HG03139 (cell line): ENCODE measurements at regions not wholly inside any gene's neighbourhood (a gene's known extent, or its start where the extent isn't known, plus 50 kb on each side); places are given as distances from the start of the nearest gene placed in this dataset.

ENCODE experiments used
- ATAC-seq: cut with Tn5 transposase; IDR thresholded peaks from one replicate; pipeline ENCODE4 v1.9.1; 2021; ENCODE audit not compliant: unreplicated experiment

DNA sequence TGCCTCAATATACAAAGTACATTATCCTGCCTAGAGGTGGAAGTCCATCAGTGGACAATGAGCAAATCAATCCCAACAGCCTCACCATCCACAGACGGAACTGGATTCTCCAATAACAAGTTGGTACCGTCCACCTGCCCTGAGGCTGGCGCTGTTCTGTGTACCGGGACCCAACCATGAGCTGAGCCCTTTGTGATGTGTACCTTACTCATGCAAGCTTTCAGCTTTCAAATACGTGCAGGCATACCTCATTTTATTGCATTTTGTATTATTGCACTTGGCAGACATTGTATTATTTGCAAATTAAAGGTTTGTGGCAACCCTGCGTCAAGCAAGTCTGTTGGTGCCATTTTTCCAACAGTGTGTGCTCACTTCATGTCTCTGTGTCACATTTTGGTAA, 476.0 kb upstream of the MKI67 start:
- ATAC-seq = no peak

DNA sequence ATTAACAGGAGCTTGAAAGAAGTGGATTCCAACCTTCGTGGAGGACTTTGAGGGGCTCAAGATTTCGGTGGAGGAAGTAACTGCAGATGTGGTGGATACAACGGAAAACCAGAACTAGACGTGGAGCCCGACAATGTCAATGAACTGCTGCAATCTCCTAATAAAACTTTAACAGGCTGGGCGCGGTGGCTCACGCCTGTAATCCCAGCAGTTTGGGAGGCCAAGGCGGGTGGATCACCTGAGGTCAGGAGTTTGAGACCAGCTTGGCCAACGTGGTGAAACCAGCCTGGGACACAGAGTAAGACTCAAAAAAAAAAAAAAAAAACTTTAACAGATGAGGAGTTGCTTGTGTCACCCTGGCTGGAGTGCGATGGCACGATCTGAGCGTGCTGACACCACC, 477.8 kb upstream of the MKI67 start:
- ATAC-seq = no peak

DNA sequence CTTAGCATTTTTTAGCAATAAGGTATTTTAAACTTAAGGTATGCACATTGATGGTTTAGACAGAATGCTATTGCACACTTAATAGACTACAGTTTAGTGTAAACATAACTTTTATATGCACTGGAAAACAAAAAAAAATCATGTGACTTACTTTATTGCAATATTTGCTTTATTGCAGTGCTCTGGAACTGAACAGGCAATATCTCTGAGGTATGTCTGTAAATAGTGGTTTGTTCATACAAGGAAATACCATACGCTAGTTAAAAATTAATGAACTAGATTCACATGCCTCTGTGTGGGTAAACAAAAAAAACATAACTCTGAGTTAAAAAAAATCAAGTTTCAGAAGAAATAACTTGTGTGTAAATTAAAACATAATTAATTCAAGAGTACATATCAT, 479.0 kb upstream of the MKI67 start:
- ATAC-seq = no peak

DNA sequence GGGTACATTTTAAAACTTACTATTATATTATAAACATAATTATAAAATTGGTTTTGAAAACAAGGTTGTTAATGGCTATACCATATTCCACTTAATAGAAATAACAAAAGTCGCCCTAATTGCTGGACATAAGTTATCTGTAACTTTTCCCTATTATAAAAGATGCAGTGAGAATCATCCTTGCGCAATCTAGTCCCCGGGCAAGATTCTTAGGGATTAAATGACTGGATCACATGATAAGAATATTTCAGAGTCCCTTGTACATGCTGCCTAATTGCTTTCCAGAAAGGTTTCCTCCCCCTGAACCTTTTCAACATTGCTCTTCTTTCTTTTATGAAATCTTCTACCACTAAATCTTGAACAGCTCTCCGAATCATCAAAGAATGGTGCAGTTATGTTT, 479.8 kb upstream of the MKI67 start:
- no peak for ATAC-seq

DNA sequence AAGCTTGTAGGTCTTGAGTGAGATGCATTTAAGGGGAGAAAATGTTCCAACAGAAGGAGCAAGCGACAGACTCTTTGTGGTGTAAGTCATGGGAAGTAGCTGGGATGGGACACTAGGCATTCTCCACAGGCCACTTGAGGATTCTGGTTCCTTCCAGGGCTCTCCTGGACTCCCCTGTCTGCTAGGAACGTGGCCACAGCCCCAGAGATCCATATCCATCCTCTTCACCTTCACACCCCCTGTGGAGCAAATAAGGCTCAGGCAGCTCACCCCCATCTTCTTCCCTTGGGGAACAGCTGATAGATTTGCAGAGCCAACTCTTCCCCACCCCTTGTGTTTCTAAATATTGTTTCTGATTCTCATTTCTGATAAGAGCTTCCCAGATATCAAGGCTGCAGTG, 482.6 kb upstream of the MKI67 start:
- ATAC-seq = no peak

DNA sequence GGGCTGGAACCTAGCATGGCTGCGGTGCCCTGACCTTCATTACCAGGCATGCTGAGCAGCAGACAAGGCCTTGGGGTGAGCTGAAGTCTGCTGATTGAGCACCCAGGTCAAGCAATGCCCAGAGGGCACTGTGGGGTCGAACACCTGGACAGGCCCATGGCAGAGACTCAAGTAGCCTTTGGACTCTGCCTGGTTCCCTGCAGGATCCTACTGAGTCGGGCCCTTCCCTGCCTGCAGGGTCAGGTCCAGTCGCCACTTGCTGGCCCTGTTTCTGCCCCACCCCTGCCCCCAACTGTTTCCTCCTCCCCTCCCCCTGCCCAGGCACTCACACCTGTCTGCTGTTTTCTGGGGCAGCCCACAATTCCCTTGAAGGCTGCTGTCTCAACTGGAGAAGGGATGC, 483.2 kb upstream of the MKI67 start:
- ATAC-seq = no peak

DNA sequence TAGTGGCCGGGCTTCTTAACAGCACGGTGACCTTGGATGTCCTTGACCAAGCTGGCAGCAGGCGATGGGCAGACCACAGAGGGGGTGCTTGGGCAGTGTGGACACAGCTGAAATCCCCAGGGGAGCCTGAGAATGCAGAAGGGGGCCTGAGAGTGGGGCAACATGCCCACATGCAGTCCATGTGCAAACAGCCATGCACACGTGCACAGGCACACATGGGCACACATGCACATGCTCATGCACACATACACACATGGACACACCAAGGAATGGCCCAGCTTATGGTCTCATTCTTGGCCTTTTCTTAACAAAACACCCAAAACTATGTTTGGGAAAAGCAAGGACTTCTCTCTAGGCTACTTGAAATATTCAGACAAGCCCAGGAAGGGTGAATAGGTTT, 483.9 kb upstream of the MKI67 start:
- no peak for ATAC-seq

DNA sequence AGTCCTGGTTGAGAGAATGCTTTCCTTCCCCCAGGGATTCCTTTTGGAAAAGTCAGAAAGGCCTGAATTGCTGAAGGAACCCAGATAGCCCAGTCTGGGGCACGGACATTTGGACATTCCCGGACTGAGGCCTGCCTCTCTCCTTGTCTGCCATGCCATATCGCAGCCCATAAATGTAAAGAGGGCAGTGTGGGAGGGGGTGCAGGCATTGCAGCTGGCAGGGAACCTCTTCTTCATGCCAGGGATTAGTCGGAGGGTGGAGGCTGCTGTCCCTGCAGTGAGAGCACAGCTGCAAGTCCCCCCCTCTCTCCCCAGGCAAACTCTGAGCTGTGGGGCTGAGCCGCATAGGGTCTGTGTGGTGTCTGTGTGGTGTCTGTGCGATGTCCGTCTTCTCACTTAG, 486.0 kb upstream of the MKI67 start:
- ATAC-seq = no peak

DNA sequence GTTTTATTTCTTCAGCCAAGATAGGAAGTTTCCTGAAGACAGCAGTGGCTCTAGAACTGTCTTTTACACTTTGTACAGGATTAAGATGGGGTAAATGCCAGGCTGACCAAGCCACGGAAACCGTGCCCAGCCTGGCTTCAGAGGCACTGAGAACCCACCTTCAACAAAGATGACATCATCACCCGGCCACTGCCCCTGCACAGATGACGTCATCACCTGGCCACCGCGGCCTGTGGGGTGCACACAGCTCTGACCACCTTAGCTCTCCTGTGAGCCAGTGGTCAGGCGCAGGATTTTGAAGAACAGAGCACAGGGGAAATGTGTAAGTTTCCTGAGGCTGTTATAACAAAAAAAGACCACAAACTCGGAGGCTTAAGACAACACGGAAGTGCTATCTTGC, 486.4 kb upstream of the MKI67 start:
- ATAC-seq = no peak

DNA sequence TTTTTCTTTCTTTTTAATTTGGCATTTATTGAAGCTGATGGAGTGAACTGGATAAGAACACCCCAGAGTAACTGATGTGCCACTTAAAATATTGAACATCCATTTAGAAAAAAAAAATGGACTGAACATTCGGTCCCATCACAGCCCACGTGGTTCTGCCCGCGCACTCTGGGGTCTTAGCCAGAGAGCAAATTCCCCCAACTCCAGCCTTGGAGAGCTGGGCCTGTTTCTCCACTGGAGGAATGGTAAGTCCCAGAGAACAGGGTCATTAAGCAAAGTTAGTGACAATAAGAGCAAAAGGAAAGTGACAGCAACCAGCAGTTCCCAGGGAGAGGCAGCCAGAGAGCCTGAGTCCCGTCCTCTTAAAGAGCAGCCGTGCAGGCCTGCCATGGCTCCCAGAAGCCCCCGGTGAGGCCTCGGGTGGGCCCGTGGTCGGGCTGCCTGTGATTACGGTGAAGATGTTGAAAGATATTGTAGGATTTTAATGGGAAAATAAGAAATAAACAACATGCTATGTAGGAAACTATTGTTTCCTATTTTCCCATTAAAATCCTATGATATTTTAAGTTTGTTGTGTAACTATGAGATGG, 487.9 kb upstream of the MKI67 start:
- ATAC-seq = no peak

DNA sequence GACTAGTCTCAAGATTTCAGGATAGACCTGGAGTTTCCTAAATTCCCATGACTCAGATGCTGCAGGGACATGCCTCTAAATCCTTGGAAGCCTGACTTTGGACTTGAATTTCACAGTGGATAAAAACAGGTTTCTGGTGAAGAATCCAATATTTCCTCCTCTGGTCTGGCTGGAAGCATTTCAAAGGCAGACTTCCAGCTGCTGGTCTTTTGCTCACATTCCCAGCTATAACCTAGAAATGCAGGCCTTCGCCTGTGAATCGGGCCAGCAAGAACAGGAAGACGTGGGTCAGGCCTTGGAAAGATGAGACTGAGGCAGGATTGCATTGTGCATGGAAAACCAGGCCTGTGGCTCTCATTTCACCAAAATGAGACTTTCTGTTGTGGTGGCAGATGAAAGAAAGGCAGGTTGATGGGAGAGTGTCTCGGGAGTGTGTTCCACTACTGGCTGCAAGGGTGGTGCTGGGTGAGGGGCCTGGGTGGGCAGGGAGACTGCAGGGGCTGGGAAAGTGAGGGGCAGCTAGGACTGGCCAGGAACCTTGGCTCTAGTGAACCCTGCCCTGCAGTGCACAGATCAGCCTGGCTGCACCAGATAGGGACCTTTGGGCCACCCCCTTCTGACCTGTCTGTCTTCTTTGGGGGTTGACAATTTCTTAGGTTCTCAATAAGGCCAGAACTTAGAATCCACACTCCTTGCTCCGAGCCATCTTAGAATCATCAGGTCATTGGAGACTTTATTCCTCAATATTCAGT, 488.8 kb upstream of the MKI67 start:
- no peak for ATAC-seq

DNA sequence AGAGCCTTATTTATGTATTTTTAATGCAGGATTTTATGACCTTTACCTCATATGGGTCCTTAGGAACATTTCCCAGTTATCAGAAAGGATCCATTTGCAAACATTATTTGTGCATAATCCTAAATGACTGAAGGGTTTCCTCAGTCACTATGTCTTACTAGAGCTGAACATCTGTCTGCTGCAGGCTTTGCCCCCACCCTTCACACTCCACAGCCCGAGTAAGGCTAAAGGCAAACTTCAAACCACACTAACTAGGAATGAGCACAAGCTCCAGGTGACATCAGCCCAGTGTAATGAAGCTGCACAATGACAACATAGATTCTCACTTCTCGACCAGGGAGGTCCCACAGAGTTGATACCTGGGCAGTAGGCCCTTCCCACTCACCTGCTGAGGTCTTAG, 491.3 kb upstream of the MKI67 start:
- ATAC-seq = no peak

DNA sequence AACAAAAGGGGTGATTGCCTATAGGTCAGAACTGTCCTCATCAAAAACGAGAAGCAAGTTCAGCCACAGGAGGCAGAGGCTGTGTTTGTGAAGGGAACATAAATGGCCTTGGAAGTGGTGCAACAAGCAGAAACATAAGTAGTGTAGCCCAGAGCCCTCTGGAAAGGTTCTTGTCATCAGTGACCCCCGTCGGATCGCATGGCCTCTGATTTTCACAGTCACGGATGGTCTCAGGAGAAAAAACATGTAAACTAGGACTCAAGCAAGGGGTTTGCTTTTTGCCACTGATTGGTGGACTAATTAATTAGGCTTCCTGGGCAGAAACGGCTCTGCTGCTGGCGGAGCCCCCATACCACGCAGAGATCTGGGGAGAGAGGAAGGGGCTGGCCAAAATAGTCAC, 496.5 kb upstream of the MKI67 start:
- ATAC-seq = no peak

DNA sequence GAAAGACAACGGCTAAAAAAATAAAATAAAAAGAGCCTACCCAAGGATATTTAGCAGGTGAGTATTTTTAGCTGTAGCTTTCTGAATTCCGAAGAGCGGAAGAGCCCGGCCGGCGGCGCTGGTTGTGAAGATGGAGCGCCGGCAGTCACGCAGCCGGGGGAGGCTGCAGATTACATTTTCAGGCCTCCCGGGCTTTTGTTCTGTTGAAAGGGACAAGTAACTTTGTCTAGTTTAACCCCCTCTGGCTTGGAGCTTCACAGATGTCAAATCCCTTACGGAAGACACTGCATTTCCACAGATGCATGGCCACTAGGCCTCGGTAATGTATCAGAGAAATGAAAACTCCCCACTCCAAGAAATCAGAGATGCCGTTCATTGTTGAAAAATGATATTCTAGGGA, 497.6 kb upstream of the MKI67 start:
- no peak for ATAC-seq

DNA sequence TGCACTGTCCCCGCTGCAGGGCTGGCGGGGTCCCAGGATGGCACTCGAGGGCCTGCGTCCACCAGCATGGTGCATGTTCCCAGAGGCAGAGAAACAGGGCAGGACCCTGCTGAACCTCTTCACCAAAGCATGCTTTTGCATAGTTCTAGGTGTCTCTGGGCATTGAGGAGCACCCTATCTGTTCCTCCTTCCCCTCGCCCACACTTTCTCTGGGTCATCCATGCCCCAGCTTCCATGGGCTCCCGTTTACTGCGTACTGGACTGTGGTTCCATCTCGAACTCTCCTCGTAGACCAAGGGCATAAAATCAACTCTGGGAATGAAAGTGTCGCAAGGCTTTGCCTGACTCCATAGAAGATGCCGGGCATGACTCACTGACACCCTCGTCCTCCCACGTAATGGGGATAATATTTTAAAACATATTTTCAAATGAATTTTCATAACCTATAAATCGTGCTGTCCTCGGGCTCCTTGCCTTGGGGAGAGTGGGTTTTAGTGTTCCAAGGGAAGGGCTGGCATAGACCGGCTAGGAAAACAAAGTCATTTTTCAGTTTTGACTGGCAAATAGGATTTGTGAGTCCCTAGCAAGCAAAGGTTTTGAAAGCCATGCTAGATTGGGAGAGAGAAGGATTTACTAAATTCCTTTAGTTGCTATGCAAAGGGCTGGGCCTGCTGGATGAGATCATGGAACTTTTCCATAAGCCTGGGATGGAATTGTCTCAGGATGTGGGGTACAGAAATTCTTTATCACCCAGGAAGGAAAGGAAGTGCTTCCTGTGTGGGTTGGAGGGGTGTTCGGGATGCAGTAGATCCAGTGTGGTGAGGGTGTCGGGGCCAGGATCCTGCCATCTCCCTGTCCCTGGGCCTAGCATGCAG, 498.7 kb upstream of the MKI67 start:
- no peak for ATAC-seq

DNA sequence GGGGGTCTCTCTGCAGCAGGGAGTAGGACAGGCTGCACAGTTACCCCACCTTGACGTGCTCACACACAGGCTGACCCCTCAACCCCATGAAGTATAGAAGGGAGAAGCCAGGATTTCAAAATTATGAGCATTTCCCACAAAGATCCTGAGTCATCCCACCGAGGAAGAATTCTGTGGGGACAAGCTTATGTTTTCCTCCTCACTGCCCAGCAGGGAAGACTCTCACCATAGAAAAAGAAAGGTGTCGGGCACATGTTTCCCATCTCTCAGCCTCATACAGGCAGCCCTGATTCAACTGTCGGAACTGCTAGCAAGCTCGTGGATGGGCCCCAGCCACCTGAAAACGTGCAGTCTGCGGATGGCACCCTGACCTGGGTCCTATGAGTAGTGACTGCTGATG, 499.7 kb upstream of the MKI67 start:
- no peak for ATAC-seq

DNA sequence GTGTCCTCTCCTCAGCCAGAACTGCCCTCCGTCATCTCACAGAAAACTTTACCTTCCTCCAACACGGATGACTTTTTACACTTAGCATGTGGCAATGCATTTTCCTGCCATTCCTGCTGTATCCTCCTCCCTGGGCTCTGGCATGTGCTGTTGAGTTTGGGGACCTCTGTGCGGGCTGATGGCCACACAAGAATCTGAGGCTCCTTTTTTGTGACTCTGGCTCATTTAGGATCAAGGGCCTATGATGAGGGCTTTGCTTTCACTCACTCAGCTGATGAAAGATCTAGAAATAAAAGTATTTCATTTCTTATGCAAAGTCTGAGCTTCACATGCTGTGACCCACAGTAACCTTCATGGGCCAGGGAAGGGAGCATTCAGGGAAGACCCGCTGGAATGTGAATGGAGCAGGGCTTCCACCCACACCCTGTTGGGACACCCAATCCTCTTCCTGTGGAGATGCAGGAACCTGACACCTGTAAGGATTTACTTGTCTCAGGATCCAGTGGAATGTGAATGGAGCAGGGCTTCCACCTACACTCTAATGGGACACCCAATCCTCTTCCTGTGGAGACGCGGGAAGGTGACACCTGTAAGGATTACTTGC, 500.3 kb upstream of the MKI67 start:
- no peak for ATAC-seq

DNA sequence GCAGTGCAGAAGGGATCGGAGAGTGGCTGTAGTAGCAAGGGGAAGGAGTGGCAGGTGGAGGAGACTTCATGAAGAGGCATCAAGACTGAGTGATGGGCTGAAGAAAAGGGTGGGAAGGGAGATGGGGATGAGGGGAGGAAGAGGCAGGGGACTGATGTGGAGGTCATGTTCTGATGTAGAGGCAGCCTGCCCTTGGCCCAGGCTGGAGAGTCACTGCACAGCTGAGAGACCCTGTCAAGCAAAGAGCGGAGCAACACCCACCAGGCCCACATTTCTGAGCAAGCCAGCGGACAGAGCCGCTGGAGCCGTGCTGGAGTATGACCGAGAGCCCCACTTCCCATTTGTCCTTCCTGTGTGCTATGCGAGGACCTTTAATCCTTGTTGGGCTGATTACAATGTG, 501.6 kb upstream of the MKI67 start:
- ATAC-seq = no peak

DNA sequence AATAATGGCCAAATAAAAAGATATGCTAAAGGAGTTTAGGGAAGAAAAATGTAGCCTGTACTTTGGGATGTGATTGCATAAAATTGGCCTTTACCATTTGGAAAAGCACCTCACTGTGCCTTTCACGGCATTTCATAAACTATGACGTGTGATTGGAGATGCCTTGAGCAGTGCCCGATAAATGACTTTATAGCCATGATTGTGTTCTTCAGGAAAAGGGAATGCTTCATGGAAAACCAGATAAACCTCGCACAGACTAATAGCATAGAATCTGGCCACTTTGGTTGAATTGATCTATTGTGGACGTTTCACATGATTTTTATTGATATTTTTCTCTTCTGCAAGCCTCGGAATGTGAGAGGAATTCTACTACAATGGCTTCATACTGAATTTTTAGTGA, 502.0 kb upstream of the MKI67 start:
- ATAC-seq = no peak

DNA sequence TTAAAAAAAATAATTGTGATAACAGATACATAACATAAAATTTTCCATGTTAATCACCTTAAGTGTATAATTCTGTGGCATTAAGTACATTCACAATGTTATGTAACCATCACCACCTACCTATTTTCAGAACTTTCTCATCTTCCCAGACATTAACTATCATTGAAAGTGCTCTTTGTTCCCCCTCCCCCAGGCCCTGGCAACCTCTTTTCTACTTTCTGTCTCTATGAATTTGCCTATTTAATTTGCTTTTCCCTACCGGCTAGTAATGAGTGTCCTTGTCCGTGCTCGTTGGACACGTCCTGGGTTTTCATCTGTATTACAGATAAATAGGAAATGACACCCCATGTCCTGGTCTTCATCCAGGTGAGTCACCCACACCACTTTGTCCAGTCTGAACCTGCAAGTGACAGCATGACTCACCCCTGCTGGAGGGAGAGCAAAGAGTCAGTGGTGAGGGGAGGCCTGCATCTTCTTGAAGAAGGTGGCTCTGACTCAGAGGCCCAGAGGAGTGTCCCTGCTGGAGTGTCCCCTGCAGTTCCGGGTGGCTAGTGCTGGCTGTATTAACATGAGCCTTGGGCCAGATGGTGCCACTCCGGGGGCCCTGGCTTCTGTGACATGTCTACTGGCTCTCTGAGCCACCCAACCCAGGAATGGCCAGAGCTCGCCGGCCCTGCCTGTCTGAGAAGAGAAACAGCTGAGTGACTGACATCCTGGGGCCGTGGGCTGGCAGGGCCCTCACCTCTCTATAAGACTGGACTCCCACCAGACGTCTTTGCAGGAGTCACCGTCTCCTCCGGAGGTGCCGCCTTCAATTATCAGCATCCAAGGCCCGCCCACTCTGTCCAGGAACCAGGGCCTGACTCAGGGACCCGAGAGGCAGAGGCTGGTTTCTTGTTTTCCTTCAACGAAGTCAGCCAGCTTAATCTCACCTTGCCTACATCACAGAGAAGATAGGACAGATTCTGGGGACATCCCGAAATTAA, 503.2 kb upstream of the MKI67 start:
- no peak for ATAC-seq
